GM18502 (cell line): ENCODE measurements at regions not wholly inside any gene's neighbourhood (a gene's known extent, or its start where the extent isn't known, plus 50 kb on each side); places are given as distances from the start of the nearest gene placed in this dataset.

ENCODE experiments used
- ATAC-seq: cut with Tn5 transposase; IDR thresholded peaks from one replicate; pipeline ENCODE4 v1.9.1; 2021; ENCODE audit warnings: mild to moderate bottlenecking; ENCODE audit not compliant: unreplicated experiment, poor library complexity

DNA sequence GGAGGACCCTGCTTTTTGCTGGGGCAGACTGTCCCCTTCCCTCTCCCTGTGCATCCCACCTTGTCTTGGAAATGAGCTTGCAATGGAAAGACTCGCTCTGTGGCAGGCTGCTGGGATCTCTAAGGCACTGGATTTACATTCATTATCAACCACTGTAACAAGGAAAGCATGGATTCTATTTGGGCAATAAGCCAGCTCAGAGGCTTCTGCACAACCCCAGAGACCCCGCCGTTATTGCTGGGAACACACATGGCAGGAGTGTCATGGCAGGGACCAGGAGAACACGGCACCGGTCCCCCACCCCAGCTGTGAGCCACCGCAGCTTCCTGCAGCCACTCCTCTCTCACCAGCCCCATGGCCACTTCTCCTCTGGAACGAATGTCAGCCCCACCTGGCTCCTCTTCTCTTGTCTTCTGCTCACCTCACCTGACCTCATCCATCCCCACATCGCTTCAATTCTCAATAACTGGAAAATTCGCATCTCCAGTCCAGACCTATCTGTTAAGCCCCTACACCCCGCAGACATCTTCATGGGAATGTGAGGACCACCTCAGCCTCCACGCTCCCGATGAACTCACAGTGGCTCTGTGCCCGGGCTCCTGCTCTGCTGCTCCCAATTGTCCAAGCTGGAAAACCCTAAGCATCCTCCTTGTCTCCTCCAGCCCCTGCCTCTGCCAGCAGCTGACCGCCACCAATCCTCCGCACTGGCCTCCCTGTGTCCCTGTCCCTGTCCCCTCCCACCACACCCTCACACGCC lies 181.5 kb downstream of the USP12 start:
- ATAC-seq, result no peak

GRCh38 chr13:26989261-26989956 lies 182.2 kb downstream of the USP12 start:
- no peak for ATAC-seq

GRCh38 chr13:26988059-26988769 lies 183.4 kb downstream of the USP12 start:
- no peak for ATAC-seq

DNA sequence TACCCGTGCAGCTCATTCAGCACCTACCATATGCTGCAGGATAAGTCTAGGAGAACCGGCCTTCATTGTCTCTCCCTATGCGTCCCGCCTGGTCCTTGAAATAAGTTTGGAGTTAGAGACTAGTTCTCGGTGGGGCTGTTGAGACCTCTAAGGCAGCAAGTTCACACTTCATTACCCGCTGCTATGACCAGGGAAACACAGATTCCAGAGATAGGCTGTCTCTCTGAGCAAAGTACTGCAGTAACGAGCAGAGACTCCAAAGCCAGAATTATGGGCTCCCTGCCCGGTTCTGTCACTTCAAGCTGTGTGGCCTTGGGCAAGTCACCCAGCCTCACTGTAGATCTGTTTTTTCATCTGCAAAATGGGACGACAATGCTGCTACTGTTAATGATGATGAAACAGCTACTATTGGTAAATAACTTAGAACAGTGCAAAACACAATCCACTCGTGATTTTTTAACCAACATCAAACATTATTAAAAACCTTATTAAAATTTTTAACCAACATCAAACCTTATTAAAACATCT lies 184.1 kb downstream of the USP12 start:
- ATAC-seq, result no peak

GRCh38 chr13:26985285-26985878 lies 186.2 kb downstream of the USP12 start:
- peak; percentile 79 for ATAC-seq

- ATAC-seq, result no peak
Observed at GRCh38 chr13:26984337-26984736, 187.3 kb downstream of the USP12 start.

- no peak for ATAC-seq
Observed at GRCh38 chr13:26983543-26984320, 187.9 kb downstream of the USP12 start.

DNA sequence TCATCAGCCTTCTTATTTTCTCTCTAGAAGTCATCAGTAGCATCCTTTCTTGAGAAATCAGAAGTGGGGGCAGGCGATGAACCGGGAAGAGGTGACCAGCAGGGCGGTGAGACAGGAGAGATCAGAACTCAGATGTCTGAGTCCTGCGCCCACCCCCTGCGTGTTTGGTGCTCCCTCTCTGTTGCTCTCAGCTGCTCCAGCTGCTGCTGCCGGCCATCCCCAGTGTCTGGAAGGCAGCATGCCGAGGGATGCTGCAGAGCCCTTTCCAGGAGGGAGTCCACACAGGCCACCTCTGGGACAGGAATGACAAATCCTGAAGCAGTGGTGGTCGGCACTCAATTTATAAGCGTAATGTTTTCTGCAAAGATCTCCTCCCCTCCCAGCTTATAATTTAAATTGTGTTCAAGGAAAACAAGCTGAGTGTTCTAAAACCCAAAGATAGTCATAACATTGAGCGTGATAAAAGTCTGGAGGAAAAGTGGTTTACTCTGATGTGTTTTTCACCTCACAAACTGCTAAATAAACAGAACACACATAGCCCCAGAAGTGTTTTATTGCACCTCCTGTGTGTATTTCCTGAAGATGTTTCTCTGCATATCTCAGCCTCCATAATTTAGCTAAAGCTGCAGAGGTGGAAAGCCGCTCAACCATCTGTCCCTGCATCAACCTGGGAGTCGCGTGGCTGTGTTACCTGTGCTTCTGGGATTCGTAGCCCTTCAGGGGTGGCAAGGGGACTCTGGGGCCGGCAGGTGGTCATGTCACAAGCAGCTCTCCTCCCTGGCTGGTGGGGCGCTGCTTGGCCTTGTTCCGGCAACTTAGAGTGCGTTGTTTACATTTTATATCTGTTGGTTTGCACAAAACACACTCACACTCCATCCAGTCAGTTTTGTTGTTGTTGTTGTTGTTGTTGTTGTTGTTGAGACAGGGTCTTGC lies 191.2 kb downstream of the USP12 start:
- no peak for ATAC-seq

DNA sequence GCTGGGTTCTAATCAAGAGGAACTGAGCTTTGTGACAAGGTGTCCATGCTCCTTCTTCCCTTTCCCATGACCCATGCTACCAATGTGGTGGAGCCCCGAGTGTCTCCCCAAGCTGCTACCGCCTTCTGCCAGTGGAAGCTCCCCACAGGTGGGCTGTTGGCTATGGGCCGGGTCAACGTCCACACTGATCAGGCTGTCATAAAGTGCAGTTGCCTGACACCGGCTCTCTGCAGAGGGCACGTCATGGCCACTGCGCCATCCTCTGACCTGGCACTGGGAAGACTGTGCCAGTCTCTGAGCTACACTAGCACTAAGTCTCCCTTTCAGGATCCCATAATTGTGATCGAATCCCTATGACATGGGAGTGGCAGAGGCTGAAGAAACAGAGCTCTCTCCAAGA lies 192.3 kb downstream of the USP12 start:
- no peak for ATAC-seq

DNA sequence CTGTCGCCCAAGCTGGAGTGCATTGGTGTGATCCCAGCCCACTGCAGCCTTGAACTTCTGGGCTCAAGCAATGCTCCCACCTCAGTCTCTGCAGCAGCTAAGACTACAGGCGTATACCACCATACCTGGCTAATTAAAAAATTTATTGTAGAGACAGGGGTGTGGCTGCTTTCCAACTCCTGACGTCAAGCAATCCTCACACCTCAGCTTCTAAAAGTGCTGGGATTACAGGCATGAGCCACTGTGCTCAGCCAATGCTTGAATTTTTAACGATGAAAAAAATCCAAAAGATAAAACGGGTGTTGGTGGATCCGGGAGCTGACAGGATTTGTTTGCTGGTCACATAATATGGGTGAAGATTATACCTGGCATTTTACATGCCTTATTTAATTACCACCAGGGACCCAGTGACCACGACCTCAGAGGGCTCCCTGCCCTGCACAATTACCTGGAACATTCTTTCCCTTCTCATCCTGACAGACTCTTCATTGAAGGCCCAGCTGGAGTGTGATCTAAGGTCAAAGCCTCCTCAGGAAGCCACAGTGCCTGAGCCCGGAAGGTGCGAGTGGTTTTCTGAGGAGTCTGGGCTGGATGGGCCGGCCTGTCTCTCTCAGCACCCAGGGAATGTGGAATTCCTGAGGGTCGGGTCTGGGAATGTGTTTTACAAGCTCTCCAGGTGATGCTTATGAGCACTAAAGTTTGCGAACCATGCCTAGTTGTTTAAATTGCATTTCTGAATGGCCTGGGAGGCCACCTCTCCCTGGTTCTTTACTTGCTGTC lies 193.3 kb downstream of the USP12 start:
- ATAC-seq, result no peak

GRCh38 chr13:26977541-26977940 lies 194.1 kb downstream of the USP12 start:
- ATAC-seq, result no peak

DNA sequence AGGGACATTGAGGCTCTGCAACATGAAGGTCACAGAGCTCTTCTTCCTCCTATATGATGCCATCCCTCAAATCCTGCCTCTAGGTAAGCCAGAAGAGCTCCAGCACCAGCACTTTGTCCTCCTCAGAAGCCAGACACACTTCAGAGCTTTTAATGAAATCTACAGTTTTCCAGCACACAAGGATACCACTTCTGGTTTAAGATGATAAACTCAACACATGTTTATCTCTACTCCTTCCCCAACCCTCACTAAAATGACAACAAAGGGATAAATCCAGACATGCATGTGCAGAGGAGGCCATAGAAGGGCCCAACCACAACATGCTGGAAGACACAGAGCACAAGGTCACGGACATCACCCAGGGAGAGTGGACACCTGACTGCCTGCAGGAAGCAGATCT lies 195.3 kb downstream of the USP12 start:
- no peak for ATAC-seq

GRCh38 chr13:26973946-26974345 lies 197.7 kb downstream of the USP12 start:
- ATAC-seq, result no peak

DNA sequence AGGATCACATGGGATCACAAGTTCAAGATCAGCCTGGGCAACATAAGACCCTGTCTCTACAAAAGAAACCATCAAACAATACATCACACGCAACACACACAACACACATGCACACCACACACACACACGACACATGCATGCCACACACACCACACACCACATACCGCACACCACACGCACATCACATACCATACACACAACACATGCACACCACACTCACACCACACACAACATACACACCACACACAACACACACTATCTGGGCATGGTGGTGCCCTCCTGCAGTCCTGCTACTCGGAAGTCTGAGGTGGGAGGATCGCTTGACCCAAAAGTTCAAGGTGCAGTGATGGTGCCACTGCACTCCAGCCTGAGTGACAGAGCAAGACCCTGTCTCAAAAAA lies 198.3 kb downstream of the USP12 start:
- no peak for ATAC-seq

GRCh38 chr13:26971990-26972887 lies 199.4 kb downstream of the USP12 start:
- no peak for ATAC-seq

- no peak for ATAC-seq
Observed at GRCh38 chr13:26968431-26969341, 202.9 kb downstream of the USP12 start.
